ENCODE measurements at regions not wholly inside any gene's neighbourhood (a gene's known extent, or its start where the extent isn't known, plus 50 kb on each side); places are given as distances from the start of the nearest gene placed in this dataset.

GRCh38 chr22:27242917-27243589 lies 558.5 kb downstream of the MN1 start:
- no peak overlapping the region for H3K4me3 ChIP-seq
- TF ChIP-seq, protein P1, sequence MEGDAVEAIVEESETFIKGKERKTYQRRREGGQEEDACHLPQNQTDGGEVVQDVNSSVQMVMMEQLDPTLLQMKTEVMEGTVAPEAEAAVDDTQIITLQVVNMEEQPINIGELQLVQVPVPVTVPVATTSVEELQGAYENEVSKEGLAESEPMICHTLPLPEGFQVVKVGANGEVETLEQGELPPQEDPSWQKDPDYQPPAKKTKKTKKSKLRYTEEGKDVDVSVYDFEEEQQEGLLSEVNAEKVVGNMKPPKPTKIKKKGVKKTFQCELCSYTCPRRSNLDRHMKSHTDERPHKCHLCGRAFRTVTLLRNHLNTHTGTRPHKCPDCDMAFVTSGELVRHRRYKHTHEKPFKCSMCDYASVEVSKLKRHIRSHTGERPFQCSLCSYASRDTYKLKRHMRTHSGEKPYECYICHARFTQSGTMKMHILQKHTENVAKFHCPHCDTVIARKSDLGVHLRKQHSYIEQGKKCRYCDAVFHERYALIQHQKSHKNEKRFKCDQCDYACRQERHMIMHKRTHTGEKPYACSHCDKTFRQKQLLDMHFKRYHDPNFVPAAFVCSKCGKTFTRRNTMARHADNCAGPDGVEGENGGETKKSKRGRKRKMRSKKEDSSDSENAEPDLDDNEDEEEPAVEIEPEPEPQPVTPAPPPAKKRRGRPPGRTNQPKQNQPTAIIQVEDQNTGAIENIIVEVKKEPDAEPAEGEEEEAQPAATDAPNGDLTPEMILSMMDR (IDR thresholded peaks at IDR 0.05; ENCODE audit: borderline replicate concordance) = no peak
- H3K36me3 ChIP-seq = no peaks in the 10 kb centered on the region
- H3K9me3 ChIP-seq (replicated peaks) = no peaks in the 10 kb centered on the region
- H3K27ac ChIP-seq (replicated peaks) = no peak overlapping the region
- DNase-seq = no peak
- peaks cover 28% of the 10 kb centered on the region for H3K4me1 ChIP-seq
- intact Hi-C loops (cut with micrococcal nuclease) = no loop called here
- H3K27me3 ChIP-seq (ENCODE audit: low read depth) = peaks cover 65% of the 10 kb centered on the region

DNA sequence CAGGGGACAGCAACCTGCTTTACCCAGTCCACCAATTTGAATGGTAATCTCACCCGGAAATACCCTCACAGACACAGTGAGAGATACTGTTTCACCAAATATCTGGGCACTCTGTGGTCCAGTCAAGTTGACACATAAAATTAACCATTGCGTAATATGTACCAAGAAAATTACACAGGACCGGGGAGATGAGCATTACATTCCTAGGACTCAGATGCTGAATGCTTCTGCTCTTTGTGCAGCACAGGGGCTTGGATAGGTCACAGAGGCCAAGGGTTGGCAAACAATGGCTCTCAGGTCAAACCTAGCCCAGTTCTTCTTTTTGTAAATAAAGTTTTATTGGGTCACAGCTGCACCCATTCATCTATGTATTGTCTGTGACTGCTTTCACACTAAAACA lies 557.2 kb downstream of the MN1 start:
- intact Hi-C loops (cut with micrococcal nuclease) = no loop called here

DNA sequence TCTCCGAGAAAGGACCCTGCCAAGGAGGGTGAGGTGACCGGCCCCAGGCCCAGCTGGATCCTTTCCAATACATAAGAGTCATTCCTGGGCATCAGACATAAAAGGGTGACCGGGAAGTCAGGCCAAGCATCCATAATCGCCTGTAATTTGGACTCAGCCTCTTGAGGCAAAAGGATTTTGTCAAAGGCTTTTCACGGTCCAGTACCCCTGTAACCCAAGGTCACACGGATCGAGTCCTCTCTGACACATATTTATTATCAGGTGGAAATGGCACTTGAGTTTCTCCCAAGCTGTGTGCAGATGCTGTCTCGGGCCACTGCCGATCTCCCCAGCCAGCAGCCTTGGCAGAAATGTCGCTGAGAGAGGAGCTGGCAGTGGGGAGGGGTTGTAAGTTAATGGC lies 556.5 kb downstream of the MN1 start:
- TF ChIP-seq, protein P1 (IDR thresholded peaks at IDR 0.05; ENCODE audit: borderline replicate concordance) = no peak
- no peak overlapping the region for H3K27ac ChIP-seq (replicated peaks)
- intact Hi-C loops (cut with micrococcal nuclease) = no loop called here

More for the DNA sequence above, 557.2 kb downstream of the MN1 start:
- Histone ChIP-seq H3K4me3 (no peak overlapping the region), H3K27me3 (ENCODE audit: low read depth) (peaks cover 53% of the 10 kb centered on the region), H3K9me3 (replicated peaks) (no peaks in the 10 kb centered on the region), H3K27ac (replicated peaks) (no peak overlapping the region), H3K36me3 (no peaks in the 10 kb centered on the region), H3K4me1 (peaks cover 25% of the 10 kb centered on the region)
- no peak for DNase-seq
- TF ChIP-seq, protein P1 (IDR thresholded peaks at IDR 0.05; ENCODE audit: borderline replicate concordance) = no peak

GRCh38 chr22:27246558-27246957 lies 555.0 kb downstream of the MN1 start:
- H3K27ac ChIP-seq (replicated peaks) = peak overlapping the region; percentile 81
- intact Hi-C loops (cut with micrococcal nuclease) = no loop called here

More for the DNA sequence above, 556.5 kb downstream of the MN1 start:
- H3K4me3 ChIP-seq = no peak overlapping the region
- no peak for DNase-seq
- H3K9me3 ChIP-seq (replicated peaks) = no peaks in the 10 kb centered on the region
- H3K36me3 ChIP-seq = no peaks in the 10 kb centered on the region
- peaks cover 46% of the 10 kb centered on the region for H3K27me3 ChIP-seq (ENCODE audit: low read depth)
- H3K4me1 ChIP-seq = peaks cover 18% of the 10 kb centered on the region

DNA sequence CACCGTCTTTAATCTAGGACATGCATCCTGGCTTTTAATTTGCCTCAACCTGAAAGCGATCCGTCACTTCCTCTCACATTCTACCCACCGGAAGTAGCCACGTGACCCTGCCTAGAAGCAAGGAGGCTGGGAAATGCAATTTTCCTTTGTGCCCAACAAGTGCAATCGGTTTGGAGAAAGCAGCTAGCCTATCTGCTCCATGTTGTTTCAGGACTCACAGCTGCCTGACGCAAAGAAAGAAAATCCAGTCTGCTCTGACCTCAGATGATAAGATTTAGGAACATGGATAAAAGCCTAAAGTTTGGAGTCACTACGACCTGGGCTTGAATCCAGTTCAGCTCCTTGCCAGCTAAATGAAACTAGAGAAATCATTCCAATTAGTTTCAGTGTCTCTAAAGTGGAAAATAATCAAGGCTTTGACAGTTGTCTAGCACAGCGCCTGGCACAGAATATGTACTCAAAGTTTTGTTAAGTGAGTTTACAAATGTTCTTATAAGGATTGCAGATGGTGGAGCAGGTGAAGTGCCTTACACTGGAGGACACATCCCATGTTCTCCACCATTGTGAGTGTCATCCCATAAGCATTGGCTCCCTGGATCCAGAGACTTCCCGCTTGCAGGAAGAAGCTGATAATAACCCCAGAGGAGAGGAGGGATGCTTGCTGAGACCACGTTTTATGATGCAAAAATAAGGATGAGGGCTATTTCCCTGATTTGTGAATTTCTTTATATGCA lies 553.7 kb downstream of the MN1 start:
- TF ChIP-seq, protein P1 (IDR thresholded peaks at IDR 0.05; ENCODE audit: borderline replicate concordance) = no peak
- intact Hi-C loops (cut with micrococcal nuclease) = no loop called here
- DNase-seq = no peak
- peaks cover 48% of the 10 kb centered on the region for H3K27me3 ChIP-seq (ENCODE audit: low read depth)
- no peaks in the 10 kb centered on the region for H3K36me3 ChIP-seq
- no peaks in the 10 kb centered on the region for H3K9me3 ChIP-seq (replicated peaks)
- peak overlapping the region; percentile 24 for H3K4me3 ChIP-seq
- H3K4me1 ChIP-seq = peaks cover 12% of the 10 kb centered on the region
- peak overlapping the region; percentile 81 for H3K27ac ChIP-seq (replicated peaks)

More at GRCh38 chr22:27246558-27246957, 555.0 kb downstream of the MN1 start:
- Histone ChIP-seq H3K27me3 (ENCODE audit: low read depth) (peaks cover 48% of the 10 kb centered on the region), H3K36me3 (no peaks in the 10 kb centered on the region), H3K9me3 (replicated peaks) (no peaks in the 10 kb centered on the region), H3K4me3 (no peak overlapping the region), H3K4me1 (peaks cover 16% of the 10 kb centered on the region)
- TF ChIP-seq, protein P1 (IDR thresholded peaks at IDR 0.05; ENCODE audit: borderline replicate concordance) = no peak
- no peak for DNase-seq

Measured in left ventricle myocardium inferior (tissue), 1 donor.